OCI-LY1 (cell line): ENCODE measurements at regions not wholly inside any gene's neighbourhood (a gene's known extent, or its start where the extent isn't known, plus 50 kb on each side); places are given as distances from the start of the nearest gene placed in this dataset.

Experiments
- EZH2 ChIP-seq: fragments of 200-600 bp; sonication (generic), shearing (Covaris generic); IDR thresholded peaks from 2 replicates; pipeline ENCODE4 v1.8.0; 2017; ENCODE audit warnings: borderline replicate concordance, mixed run types, mild to moderate bottlenecking, antibody characterized with exemption, low read length, moderate library complexity, mixed read lengths
- TF ChIP-seq, protein P1 (sequence below): fragments of 200-600 bp; sonication (generic), shearing (Covaris generic); IDR thresholded peaks from 2 replicates; pipeline ENCODE4 v1.5.1; 2017; ENCODE audit warnings: mild to moderate bottlenecking, antibody characterized with exemption, low read length, moderate library complexity, mixed read lengths

DNA sequence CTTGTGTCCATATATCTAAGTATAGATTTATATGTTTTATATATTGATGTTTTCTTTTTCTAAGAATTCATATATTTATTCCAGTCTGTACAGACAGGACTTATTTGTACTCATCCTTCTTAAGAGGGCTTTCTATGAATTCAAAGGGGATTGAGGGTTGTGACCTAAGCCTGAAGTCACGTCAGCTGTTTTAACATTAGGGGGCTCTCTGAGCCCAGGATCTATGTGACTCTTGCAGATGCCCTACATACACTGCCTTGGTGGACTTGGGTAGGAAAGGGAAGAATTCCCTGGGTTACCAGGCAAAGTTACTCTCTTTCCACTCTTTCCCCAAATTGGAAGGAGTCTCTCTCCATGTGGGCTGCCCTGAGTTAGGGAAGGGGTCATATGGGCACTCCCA, 283.8 kb upstream of the DAB1 start:
- TF ChIP-seq, protein P1, sequence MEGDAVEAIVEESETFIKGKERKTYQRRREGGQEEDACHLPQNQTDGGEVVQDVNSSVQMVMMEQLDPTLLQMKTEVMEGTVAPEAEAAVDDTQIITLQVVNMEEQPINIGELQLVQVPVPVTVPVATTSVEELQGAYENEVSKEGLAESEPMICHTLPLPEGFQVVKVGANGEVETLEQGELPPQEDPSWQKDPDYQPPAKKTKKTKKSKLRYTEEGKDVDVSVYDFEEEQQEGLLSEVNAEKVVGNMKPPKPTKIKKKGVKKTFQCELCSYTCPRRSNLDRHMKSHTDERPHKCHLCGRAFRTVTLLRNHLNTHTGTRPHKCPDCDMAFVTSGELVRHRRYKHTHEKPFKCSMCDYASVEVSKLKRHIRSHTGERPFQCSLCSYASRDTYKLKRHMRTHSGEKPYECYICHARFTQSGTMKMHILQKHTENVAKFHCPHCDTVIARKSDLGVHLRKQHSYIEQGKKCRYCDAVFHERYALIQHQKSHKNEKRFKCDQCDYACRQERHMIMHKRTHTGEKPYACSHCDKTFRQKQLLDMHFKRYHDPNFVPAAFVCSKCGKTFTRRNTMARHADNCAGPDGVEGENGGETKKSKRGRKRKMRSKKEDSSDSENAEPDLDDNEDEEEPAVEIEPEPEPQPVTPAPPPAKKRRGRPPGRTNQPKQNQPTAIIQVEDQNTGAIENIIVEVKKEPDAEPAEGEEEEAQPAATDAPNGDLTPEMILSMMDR, result no peak
- no peak for TF ChIP-seq EZH2
